Type B pancreatic cell (in vitro differentiated cells): ENCODE measurements at regions not wholly inside any gene's neighbourhood (a gene's known extent, or its start where the extent isn't known, plus 50 kb on each side); places are given as distances from the start of the nearest gene placed in this dataset.

Source experiments
- DNase-seq: peaks from one replicate; pipeline ENCODE4 v3.0.0; 2021; ENCODE audit warnings: mixed read lengths; ENCODE audit not compliant: unreplicated experiment; ENCODE audit errors: extremely low spot score
- H3K27ac Mint-ChIP-seq: 2 replicates; pipeline ENCODE4 v1.8.0; 2021; ENCODE audit warnings: mild to moderate bottlenecking, mixed read lengths
- H3K27me3 Mint-ChIP-seq: 2 replicates; pipeline ENCODE4 v1.8.0; 2021; ENCODE audit warnings: mixed read lengths
- H3K36me3 Mint-ChIP-seq: 2 replicates; pipeline ENCODE4 v1.8.0; 2021; ENCODE audit warnings: mixed read lengths
- H3K4me1 Mint-ChIP-seq: one replicate; pipeline ENCODE4 v1.8.0; 2021; ENCODE audit warnings: mixed read lengths; ENCODE audit not compliant: unreplicated experiment
- H3K4me3 Mint-ChIP-seq: 2 replicates; pipeline ENCODE4 v1.8.0; 2021; ENCODE audit warnings: mild to moderate bottlenecking, mixed read lengths
- H3K9me3 Mint-ChIP-seq: 2 replicates; pipeline ENCODE4 v1.8.0; 2021; ENCODE audit warnings: mixed read lengths
- TF ChIP-seq, protein P1 (sequence below): fragments of 200-600 bp; sonication (generic); conservative IDR thresholded peaks from 2 replicates; pipeline ENCODE4 v1.5.0; 2021; ENCODE audit warnings: antibody characterized with exemption, mild to moderate bottlenecking

- Mint-ChIP-seq H3K36me3 (no peaks in the 10 kb centered on the region), H3K27ac (no peak overlapping the region), H3K27me3 (peaks cover 3% of the 10 kb centered on the region), H3K4me3 (no peak overlapping the region), H3K9me3 (no peaks in the 10 kb centered on the region), H3K4me1 (no peaks in the 10 kb centered on the region)
- TF ChIP-seq, protein P1, sequence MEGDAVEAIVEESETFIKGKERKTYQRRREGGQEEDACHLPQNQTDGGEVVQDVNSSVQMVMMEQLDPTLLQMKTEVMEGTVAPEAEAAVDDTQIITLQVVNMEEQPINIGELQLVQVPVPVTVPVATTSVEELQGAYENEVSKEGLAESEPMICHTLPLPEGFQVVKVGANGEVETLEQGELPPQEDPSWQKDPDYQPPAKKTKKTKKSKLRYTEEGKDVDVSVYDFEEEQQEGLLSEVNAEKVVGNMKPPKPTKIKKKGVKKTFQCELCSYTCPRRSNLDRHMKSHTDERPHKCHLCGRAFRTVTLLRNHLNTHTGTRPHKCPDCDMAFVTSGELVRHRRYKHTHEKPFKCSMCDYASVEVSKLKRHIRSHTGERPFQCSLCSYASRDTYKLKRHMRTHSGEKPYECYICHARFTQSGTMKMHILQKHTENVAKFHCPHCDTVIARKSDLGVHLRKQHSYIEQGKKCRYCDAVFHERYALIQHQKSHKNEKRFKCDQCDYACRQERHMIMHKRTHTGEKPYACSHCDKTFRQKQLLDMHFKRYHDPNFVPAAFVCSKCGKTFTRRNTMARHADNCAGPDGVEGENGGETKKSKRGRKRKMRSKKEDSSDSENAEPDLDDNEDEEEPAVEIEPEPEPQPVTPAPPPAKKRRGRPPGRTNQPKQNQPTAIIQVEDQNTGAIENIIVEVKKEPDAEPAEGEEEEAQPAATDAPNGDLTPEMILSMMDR, result no peak
- DNase-seq, result no peak
Measured at GRCh38 chr1:29825274-29825940, 589.1 kb downstream of the PTPRU start.

DNA sequence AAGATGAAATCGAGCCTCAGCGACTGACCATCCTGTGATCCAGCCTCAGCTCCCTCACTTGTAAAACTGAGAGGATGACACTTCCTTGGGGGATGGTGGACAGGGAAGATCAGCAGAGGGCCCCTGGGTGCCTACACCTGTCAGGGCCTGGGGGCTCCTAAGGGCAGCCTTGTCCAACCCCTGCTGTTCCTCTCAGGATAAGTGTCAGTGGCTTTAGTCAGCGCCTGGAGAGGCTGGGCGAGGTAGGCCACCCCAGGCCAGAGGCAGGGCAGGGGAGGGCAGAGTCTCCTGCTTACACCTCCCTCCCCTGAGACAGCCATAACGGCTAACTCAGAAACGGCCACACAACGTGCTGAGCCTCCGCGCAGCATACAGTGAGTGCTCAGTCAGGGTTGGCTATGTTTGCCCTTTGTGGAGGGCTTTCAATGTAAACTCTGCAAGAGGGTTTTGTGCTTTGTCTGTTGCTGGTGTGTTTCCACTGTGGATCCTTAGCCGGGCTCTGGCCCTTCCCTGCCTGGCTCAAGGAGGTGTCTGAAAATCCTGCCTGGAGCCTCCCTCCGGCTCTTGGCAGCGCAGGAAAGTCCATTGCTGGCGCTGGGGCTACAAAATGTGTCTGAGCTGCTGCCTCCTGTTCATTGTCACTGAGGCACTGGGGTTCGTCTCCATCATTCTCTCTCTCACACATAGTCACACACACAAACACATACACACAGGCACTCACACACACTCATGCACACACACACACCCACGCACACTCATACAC, 588.4 kb downstream of the PTPRU start:
- no peaks in the 10 kb centered on the region for H3K4me1 Mint-ChIP-seq
- TF ChIP-seq, protein P1, result no peak
- no peaks in the 10 kb centered on the region for H3K27me3 Mint-ChIP-seq
- H3K36me3 Mint-ChIP-seq, result no peaks in the 10 kb centered on the region
- no peak overlapping the region for H3K27ac Mint-ChIP-seq
- DNase-seq, result no peak
- no peak overlapping the region for H3K4me3 Mint-ChIP-seq
- H3K9me3 Mint-ChIP-seq, result no peaks in the 10 kb centered on the region

- TF ChIP-seq, protein P1, result no peak
- H3K27ac Mint-ChIP-seq, result no peak overlapping the region
- H3K4me3 Mint-ChIP-seq, result no peak overlapping the region
- H3K9me3 Mint-ChIP-seq, result peaks cover 1% of the 10 kb centered on the region
- no peaks in the 10 kb centered on the region for H3K4me1 Mint-ChIP-seq
- no peak for DNase-seq
- H3K27me3 Mint-ChIP-seq, result no peaks in the 10 kb centered on the region
- H3K36me3 Mint-ChIP-seq, result no peaks in the 10 kb centered on the region
Measured at GRCh38 chr1:29824025-29824424, 587.7 kb downstream of the PTPRU start.

GRCh38 chr1:29823561-29823960, 587.2 kb downstream of the PTPRU start:
- DNase-seq, result no peak
- Mint-ChIP-seq H3K27me3 (no peaks in the 10 kb centered on the region), H3K4me1 (no peaks in the 10 kb centered on the region), H3K27ac (no peak overlapping the region), H3K9me3 (peaks cover 4% of the 10 kb centered on the region), H3K36me3 (no peaks in the 10 kb centered on the region), H3K4me3 (no peak overlapping the region)
- TF ChIP-seq, protein P1, result no peak

DNA sequence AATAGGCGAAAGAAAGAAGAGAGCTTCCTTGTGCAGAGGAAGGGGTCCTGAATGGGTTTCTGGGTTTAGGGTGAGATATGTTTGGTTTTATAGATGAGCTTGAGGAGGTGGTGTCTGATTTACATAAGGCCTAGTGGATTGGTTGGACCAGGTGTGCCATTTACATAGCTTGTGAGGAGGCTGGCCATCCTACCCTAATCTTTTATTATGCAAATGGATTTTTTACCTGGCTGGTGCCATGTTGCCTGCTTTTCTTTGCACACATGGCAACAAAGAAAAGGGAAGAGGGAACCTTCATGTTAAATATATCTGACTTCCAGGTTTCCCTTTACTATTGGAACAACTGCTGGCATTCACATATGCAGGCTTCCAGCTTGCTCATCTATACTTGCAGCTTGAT, 585.3 kb downstream of the PTPRU start:
- Mint-ChIP-seq H3K4me1 (no peaks in the 10 kb centered on the region), H3K4me3 (no peak overlapping the region), H3K36me3 (no peaks in the 10 kb centered on the region), H3K9me3 (peaks cover 4% of the 10 kb centered on the region), H3K27ac (no peak overlapping the region), H3K27me3 (peaks cover 6% of the 10 kb centered on the region)
- no peak for DNase-seq
- TF ChIP-seq, protein P1, result no peak
